SK-N-SH (cell line): ENCODE measurements at regions not wholly inside any gene's neighbourhood (a gene's known extent, or its start where the extent isn't known, plus 50 kb on each side); places are given as distances from the start of the nearest gene placed in this dataset.

Experiments used
- CTCF ChIA-PET: fragments of 300-600, 350-600 bp; formaldehyde crosslinking; extraction: SDS; loops from one replicate; lab custom pipeline; 2021; lab: Yijun Ruan, JAX
- POLR2A ChIA-PET: fragments of 350-600 bp; sonication (Branson Sonifier 250); formaldehyde crosslinking; extraction: SDS; loops from one replicate; lab custom pipeline; 2020; ENCODE audit warnings: antibody characterized with exemption, inconsistent platforms; lab: Yijun Ruan, JAX
- DNase-seq: peaks from one replicate; pipeline ENCODE4 v3.0.0; 2012
- H2AFZ ChIP-seq: fragments of 200-600 bp; sonication (generic); 2 replicates; pipeline ENCODE4 v1.8.1; 2016; ENCODE audit warnings: antibody characterized with exemption, mild to moderate bottlenecking, low read depth
- H3F3A ChIP-seq: fragments of 200-600 bp; sonication (generic); replicated peaks from 2 replicates; pipeline ENCODE3; 2016; ENCODE audit warnings: antibody characterized with exemption, mild to moderate bottlenecking; ENCODE audit not compliant: insufficient read depth
- H3K27ac ChIP-seq, 2 experiments: fragments of 200-500 bp in 1 of 2; fragments of 200-600 bp in 1 of 2; sonication (Bioruptor generic) in 1 of 2; sonication (generic), shearing (Covaris generic) in 1 of 2; 2 replicates each; pipeline versions ENCODE4 v1.5.1 to v1.6.1; 2014 to 2016; ENCODE audit warnings: low read depth in 2 of 2, inconsistent platforms in 1 of 2, low read length in 1 of 2, mild to moderate bottlenecking in 1 of 2, mixed read lengths in 1 of 2
- H3K27me3 ChIP-seq: fragments of 200-600 bp; sonication (generic), shearing (Covaris generic); 2 replicates; pipeline ENCODE4 v1.6.1; 2016; ENCODE audit warnings: mixed run types; ENCODE audit not compliant: insufficient read depth
- H3K36me3 ChIP-seq, 2 experiments: fragments of 200-500 bp in 1 of 2; fragments of 200-600 bp in 1 of 2; sonication (Bioruptor generic) in 1 of 2; sonication (generic) in 1 of 2; replicated peaks in 1 of 2; 2 replicates each; pipeline versions ENCODE3 to v1.5.1; 2014 to 2016; ENCODE audit warnings: low read length in 1 of 2, mild to moderate bottlenecking in 1 of 2; ENCODE audit not compliant: insufficient read depth in 2 of 2, control insufficient read depth in 1 of 2
- H3K4me1 ChIP-seq, 2 experiments: fragments of 200-500 bp in 1 of 2; fragments of 200-600 bp in 1 of 2; sonication (Bioruptor generic) in 1 of 2; sonication (generic), shearing (Covaris generic) in 1 of 2; 2 replicates each; pipeline versions ENCODE4 v1.5.1 to v1.6.1; 2014 to 2016; ENCODE audit warnings: low read depth in 1 of 2, low read length in 1 of 2, mixed run types in 1 of 2; ENCODE audit not compliant: insufficient read depth in 2 of 2, control insufficient read depth in 1 of 2
- H3K4me2 ChIP-seq: fragments of 200-600 bp; sonication (generic), shearing (Covaris generic); 2 replicates; pipeline ENCODE4 v1.6.1; 2017; ENCODE audit warnings: mixed run types
- H3K4me3 ChIP-seq, 2 experiments: fragments of 200-500 bp in 1 of 2; fragments of 200-600 bp in 1 of 2; sonication (Bioruptor generic) in 1 of 2; sonication (generic), shearing (Covaris generic) in 1 of 2; 2 replicates each; pipeline versions ENCODE4 v1.5.1 to v1.8.1; 2014 to 2016; ENCODE audit warnings: low read depth in 2 of 2, inconsistent platforms in 1 of 2, low read length in 1 of 2, mild to moderate bottlenecking in 1 of 2, mixed read lengths in 1 of 2, moderate library complexity in 1 of 2
- H3K79me2 ChIP-seq: fragments of 200-600 bp; sonication (generic); 2 replicates; pipeline ENCODE4 v1.8.1; 2017; ENCODE audit warnings: mild to moderate bottlenecking; ENCODE audit not compliant: insufficient read depth
- H3K9ac ChIP-seq: fragments of 200-600 bp; sonication (generic); 2 replicates; pipeline ENCODE4 v1.6.1; 2017; ENCODE audit warnings: mixed run types
- H3K9me2 ChIP-seq: fragments of 200-600 bp; sonication (generic); 2 replicates; pipeline ENCODE4 v1.6.1; 2017; ENCODE audit warnings: mixed run types
- H3K9me3 ChIP-seq: fragments of 200-600 bp; sonication (generic); 2 replicates; pipeline ENCODE4 v1.6.1; 2017; ENCODE audit warnings: mixed run types, mild to moderate bottlenecking, moderate library complexity
- H4K20me1 ChIP-seq: fragments of 200-600 bp; sonication (generic); 2 replicates; pipeline ENCODE4 v1.6.1; 2017; ENCODE audit warnings: mild to moderate bottlenecking, mixed run types; ENCODE audit not compliant: insufficient read depth
- ELF1 ChIP-seq: IDR thresholded peaks from 2 replicates; pipeline ENCODE4 v1.4.0; 2012
- EP300 ChIP-seq, 2 experiments: IDR thresholded peaks; 2 replicates each; pipeline versions ENCODE4 v1.4.0 to v1.6.1; 2012; ENCODE audit warnings: borderline replicate concordance in 1 of 2, low read depth in 1 of 2, low read length in 1 of 2
- FOSL2 ChIP-seq: IDR thresholded peaks from 2 replicates; pipeline ENCODE4 v1.4.0; 2012; ENCODE audit warnings: low read depth, mild to moderate bottlenecking, moderate library complexity, borderline replicate concordance
- FOXM1 ChIP-seq: IDR thresholded peaks from 2 replicates; pipeline ENCODE4 v1.4.0; 2012; ENCODE audit warnings: low read depth, mild to moderate bottlenecking
- GABPA ChIP-seq: IDR thresholded peaks from 2 replicates; pipeline ENCODE4 v1.4.0; 2012; ENCODE audit warnings: low read depth, mild to moderate bottlenecking
- GATA2 ChIP-seq: sonication (generic); formaldehyde crosslinking; IDR thresholded peaks from 2 replicates; pipeline ENCODE4 v1.5.0; 2020; ENCODE audit warnings: mild to moderate bottlenecking, missing genetic modification reagents
- JUND ChIP-seq: IDR thresholded peaks from 2 replicates; pipeline ENCODE4 v1.4.0; 2012
- NFIC ChIP-seq: IDR thresholded peaks from 2 replicates; pipeline ENCODE4 v1.4.0; 2012; ENCODE audit warnings: borderline replicate concordance
- PBX3 ChIP-seq: IDR thresholded peaks from 2 replicates; pipeline ENCODE4; 2012
- POLR2AphosphoS5 ChIP-seq: IDR thresholded peaks from 2 replicates; pipeline ENCODE4 v1.6.1; 2012; ENCODE audit warnings: low read depth, low read length
- RAD21 ChIP-seq: IDR thresholded peaks from 2 replicates; pipeline ENCODE4 v1.6.1; 2012; ENCODE audit warnings: mild to moderate bottlenecking, low read length
- RFX5 ChIP-seq: IDR thresholded peaks from 2 replicates; pipeline ENCODE4 v1.6.1; 2012; ENCODE audit warnings: mild to moderate bottlenecking, improper control_type of control experiment, low read length
- RXRA ChIP-seq: IDR thresholded peaks from 2 replicates; pipeline ENCODE4 v1.4.0; 2012; ENCODE audit warnings: low read depth, mild to moderate bottlenecking, borderline replicate concordance
- SIN3A ChIP-seq: IDR thresholded peaks from 2 replicates; pipeline ENCODE4 v1.6.1; 2012; ENCODE audit warnings: low read depth, mild to moderate bottlenecking, low read length, moderate library complexity, borderline replicate concordance
- TCF12 ChIP-seq: IDR thresholded peaks from 2 replicates; pipeline ENCODE4 v1.4.0; 2012
- TEAD4 ChIP-seq: IDR thresholded peaks from 2 replicates; pipeline ENCODE4 v1.4.0; 2012; ENCODE audit warnings: mild to moderate bottlenecking, borderline replicate concordance; ENCODE audit not compliant: insufficient read depth
- USF2 ChIP-seq: fragments of 150-350 bp; IDR thresholded peaks from 2 replicates; pipeline ENCODE4 v1.6.1; 2017; ENCODE audit warnings: antibody characterized with exemption, low read length, low read depth, borderline replicate concordance
- WGBS: methylation state at CpG from one replicate; pipeline ENCODE4 v1.1.6; 2017; ENCODE audit warnings: low lambda C conversion rate; 5-methylcytosine and 5-hydroxymethylcytosine counted together
- TF ChIP-seq, protein P1 (sequence below): IDR thresholded peaks from 2 replicates; pipeline ENCODE4 v1.6.1; 2012; ENCODE audit warnings: mild to moderate bottlenecking, low read depth, low read length, moderate library complexity
- TF ChIP-seq, protein P2 (sequence below): IDR thresholded peaks from 2 replicates; pipeline ENCODE4 v1.4.0; 2012; ENCODE audit warnings: low read depth

- TF ChIP-seq, protein P1, sequence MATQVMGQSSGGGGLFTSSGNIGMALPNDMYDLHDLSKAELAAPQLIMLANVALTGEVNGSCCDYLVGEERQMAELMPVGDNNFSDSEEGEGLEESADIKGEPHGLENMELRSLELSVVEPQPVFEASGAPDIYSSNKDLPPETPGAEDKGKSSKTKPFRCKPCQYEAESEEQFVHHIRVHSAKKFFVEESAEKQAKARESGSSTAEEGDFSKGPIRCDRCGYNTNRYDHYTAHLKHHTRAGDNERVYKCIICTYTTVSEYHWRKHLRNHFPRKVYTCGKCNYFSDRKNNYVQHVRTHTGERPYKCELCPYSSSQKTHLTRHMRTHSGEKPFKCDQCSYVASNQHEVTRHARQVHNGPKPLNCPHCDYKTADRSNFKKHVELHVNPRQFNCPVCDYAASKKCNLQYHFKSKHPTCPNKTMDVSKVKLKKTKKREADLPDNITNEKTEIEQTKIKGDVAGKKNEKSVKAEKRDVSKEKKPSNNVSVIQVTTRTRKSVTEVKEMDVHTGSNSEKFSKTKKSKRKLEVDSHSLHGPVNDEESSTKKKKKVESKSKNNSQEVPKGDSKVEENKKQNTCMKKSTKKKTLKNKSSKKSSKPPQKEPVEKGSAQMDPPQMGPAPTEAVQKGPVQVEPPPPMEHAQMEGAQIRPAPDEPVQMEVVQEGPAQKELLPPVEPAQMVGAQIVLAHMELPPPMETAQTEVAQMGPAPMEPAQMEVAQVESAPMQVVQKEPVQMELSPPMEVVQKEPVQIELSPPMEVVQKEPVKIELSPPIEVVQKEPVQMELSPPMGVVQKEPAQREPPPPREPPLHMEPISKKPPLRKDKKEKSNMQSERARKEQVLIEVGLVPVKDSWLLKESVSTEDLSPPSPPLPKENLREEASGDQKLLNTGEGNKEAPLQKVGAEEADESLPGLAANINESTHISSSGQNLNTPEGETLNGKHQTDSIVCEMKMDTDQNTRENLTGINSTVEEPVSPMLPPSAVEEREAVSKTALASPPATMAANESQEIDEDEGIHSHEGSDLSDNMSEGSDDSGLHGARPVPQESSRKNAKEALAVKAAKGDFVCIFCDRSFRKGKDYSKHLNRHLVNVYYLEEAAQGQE, result no peak
- no peak for TF ChIP-seq RAD21
- TF ChIP-seq FOXM1, result no peak
- no peak for TF ChIP-seq TEAD4
- no peak for TF ChIP-seq TCF12
- TF ChIP-seq GATA2 (CRISPR knock-in tag), result no peak
- TF ChIP-seq GABPA, result no peak
- TF ChIP-seq, protein P2, sequence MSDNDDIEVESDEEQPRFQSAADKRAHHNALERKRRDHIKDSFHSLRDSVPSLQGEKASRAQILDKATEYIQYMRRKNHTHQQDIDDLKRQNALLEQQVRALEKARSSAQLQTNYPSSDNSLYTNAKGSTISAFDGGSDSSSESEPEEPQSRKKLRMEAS, result no peak
- TF ChIP-seq ELF1, result no peak
These were observed 202.3 kb downstream of the SPP2 start (continued) for GRCh38 chr2:234252772-234253171.

GRCh38 chr2:234251326-234252271 is 201.1 kb downstream of the SPP2 start:
- DNase-seq, result no peak
- no peaks in the 10 kb centered on the region for H3K9me3 ChIP-seq
- peaks cover 0 to 37% of the 10 kb centered on the region in 2 experiments for H3K4me1 ChIP-seq
- peak overlapping the region; percentile 65 to 98 for H3K27ac ChIP-seq
- CTCF ChIA-PET, result interaction anchor here (0.6 to 1.9 kb wide), 2 partner anchors 37 to 866 kb away, joined by 3 to 6 read pairs; no protein-coding TSS in a partner anchor
- no peaks in the 10 kb centered on the region for H3K36me3 ChIP-seq
- peak overlapping the region; percentile 61 for H3K4me2 ChIP-seq
- H4K20me1 ChIP-seq, result no peaks in the 10 kb centered on the region
- H3K4me3 ChIP-seq, result no peak overlapping the region
- peak; percentile 44; the same call in 1 of the 2 replicates for TF ChIP-seq POLR2AphosphoS5
- peak; percentile 52; the same call in 1 of the 2 replicates for TF ChIP-seq RXRA
- TF ChIP-seq PBX3, result peak; percentile 74
- no peak for TF ChIP-seq RAD21
- TF ChIP-seq JUND, result peak; percentile 50
- TF ChIP-seq FOSL2, result peak; percentile 40; the same call in 1 of the 2 replicates
- TF ChIP-seq GABPA, result no peak
- TF ChIP-seq, protein P2, result peak; percentile 85
- peak in 1 of 2 experiments; percentile 48; a peak in 1 of 4 replicates for TF ChIP-seq EP300 (IDR thresholded peaks at IDR 0.05; ENCODE audit: borderline replicate concordance in 1 of 2, low read depth in 1 of 2, low read length in 1 of 2)
- TF ChIP-seq USF2, result no peak
- TF ChIP-seq TCF12, result peak; percentile 89
- 0 out of 2 replicates have a peak, but pooled peaks have one; percentile 24 for TF ChIP-seq SIN3A
- TF ChIP-seq TEAD4, result peak; percentile 70
- no peak for TF ChIP-seq RFX5
- peak; percentile 74 for TF ChIP-seq NFIC
- TF ChIP-seq, all 33 proteins: peak for 11
- POLR2A ChIA-PET, result no interaction called here
- Histone ChIP-seq H3F3A (peaks cover 46% of the 10 kb centered on the region), H2AFZ (peak overlapping the region; percentile 7; the same call in 1 of the 2 replicates), H3K79me2 (no peaks in the 10 kb centered on the region), H3K9me2 (no peaks in the 10 kb centered on the region), H3K9ac (peak overlapping the region; percentile 74), H3K27me3 (no peaks in the 10 kb centered on the region)
- 60% methylated on average over 8 of the region's 8 CpGs for WGBS
